Breast epithelium (tissue), 3 donors: ENCODE measurements at regions not wholly inside any gene's neighbourhood (a gene's known extent, or its start where the extent isn't known, plus 50 kb on each side); places are given as distances from the start of the nearest gene placed in this dataset.

Experiments used
- CTCF ChIP-seq, 3 donors: fragments of 450-650 bp; IDR thresholded peaks; one replicate each; pipeline ENCODE4 v1.5.1; 2016 to 2017; ENCODE audit warnings: antibody characterized with exemption in 3 of 3, mild to moderate bottlenecking in 3 of 3, moderate library complexity in 3 of 3
- POLR2AphosphoS5 ChIP-seq, 3 donors: sonication (generic); formaldehyde crosslinking; IDR thresholded peaks; one replicate each; pipeline ENCODE4 v1.6.1; 2017; ENCODE audit warnings: antibody characterized with exemption in 3 of 3

GRCh38 chr2:234348081-234348480, 148.8 kb downstream of the ARL4C start:
- TF ChIP-seq CTCF (IDR thresholded peaks at IDR 0.05) = no peak
- no peak for TF ChIP-seq POLR2AphosphoS5 (IDR thresholded peaks at IDR 0.05)
